ENCODE measurements at regions not wholly inside any gene's neighbourhood (a gene's known extent, or its start where the extent isn't known, plus 50 kb on each side); places are given as distances from the start of the nearest gene placed in this dataset.

- no peaks in the 10 kb centered on the region for H3K27me3 Mint-ChIP-seq (ENCODE audit: insufficient read depth, unreplicated experiment)
- intact Hi-C loops (cut with micrococcal nuclease; ENCODE audit: unreplicated experiment): no loop called here
- no peaks in the 10 kb centered on the region for H3K36me3 Mint-ChIP-seq (ENCODE audit: insufficient read depth, unreplicated experiment)
- no peak overlapping the region for H3K27ac Mint-ChIP-seq (ENCODE audit: unreplicated experiment)
- no peaks in the 10 kb centered on the region for H3K4me1 ChIP-seq
- no peak for TF ChIP-seq CTCF (IDR thresholded peaks at IDR 0.05; ENCODE audit: insufficient read depth in 1 of 2, low read depth in 1 of 2, low read length in 1 of 2, severe bottlenecking in 1 of 2, unreplicated experiment in 1 of 2)
- no peaks in the 10 kb centered on the region for H3K9me3 ChIP-seq
- no peaks in the 10 kb centered on the region for H3K4me1 Mint-ChIP-seq (ENCODE audit: low read depth, unreplicated experiment)
- no TSS peak for BruUV-seq (replicated peaks)
- no peaks in the 10 kb centered on the region for H3K36me3 ChIP-seq (ENCODE audit: control insufficient read depth, insufficient read depth, low read length)
- H3K4me3 Mint-ChIP-seq (ENCODE audit: unreplicated experiment): no peak overlapping the region
- ChIA-PET CTCF (no interaction called here), POLR2A (no interaction called here)
- no peak for DNase-seq
- H3K4me3 ChIP-seq (ENCODE audit: low read depth, low read length): no peak overlapping the region
- H3K9me3 Mint-ChIP-seq (ENCODE audit: unreplicated experiment): no peaks in the 10 kb centered on the region
- no peaks in the 10 kb centered on the region for H3K27me3 ChIP-seq (replicated peaks; ENCODE audit: control insufficient read depth, insufficient read depth, low read length)
Observed at GRCh38 chr1:81345110-81345509, 455.6 kb upstream of the ADGRL2 start.

DNA sequence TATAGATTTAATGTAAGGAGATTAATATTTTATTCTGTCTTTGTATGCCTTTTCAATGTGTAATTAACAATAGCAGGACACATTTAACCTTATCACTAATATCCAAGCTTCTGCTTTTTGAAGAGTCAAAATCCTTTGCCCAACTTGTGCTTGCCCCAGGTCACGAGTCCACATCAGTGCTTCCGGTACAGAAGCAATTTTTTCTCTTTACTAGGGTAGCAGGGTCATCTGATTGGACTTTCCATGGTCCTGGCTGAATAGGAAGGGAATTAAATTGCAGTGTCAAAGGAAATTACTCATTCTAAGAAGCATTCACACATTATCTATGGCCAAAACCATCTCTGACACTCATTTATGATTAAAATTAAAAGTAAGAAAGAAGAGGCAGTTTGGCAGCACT, 460.5 kb upstream of the ADGRL2 start:
- ChIA-PET CTCF (no interaction called here), POLR2A (no interaction called here)
- no peaks in the 10 kb centered on the region for H3K9me3 Mint-ChIP-seq (ENCODE audit: unreplicated experiment)
- H3K4me1 ChIP-seq: no peaks in the 10 kb centered on the region
- intact Hi-C loops (cut with micrococcal nuclease; ENCODE audit: unreplicated experiment): no loop called here
- no peaks in the 10 kb centered on the region for H3K27me3 Mint-ChIP-seq (ENCODE audit: insufficient read depth, unreplicated experiment)
- no peak overlapping the region for H3K4me3 Mint-ChIP-seq (ENCODE audit: unreplicated experiment)
- no peaks in the 10 kb centered on the region for H3K9me3 ChIP-seq
- H3K4me3 ChIP-seq (ENCODE audit: low read depth, low read length): no peak overlapping the region
- no peaks in the 10 kb centered on the region for H3K36me3 ChIP-seq (ENCODE audit: control insufficient read depth, insufficient read depth, low read length)
- no peaks in the 10 kb centered on the region for H3K36me3 Mint-ChIP-seq (ENCODE audit: insufficient read depth, unreplicated experiment)
- no peak for DNase-seq
- no TSS peak for BruUV-seq (replicated peaks)
- TF ChIP-seq CTCF (IDR thresholded peaks at IDR 0.05; ENCODE audit: insufficient read depth in 1 of 2, low read depth in 1 of 2, low read length in 1 of 2, severe bottlenecking in 1 of 2, unreplicated experiment in 1 of 2): no peak
- H3K4me1 Mint-ChIP-seq (ENCODE audit: low read depth, unreplicated experiment): no peaks in the 10 kb centered on the region
- H3K27ac Mint-ChIP-seq (ENCODE audit: unreplicated experiment): no peak overlapping the region
- H3K27me3 ChIP-seq (replicated peaks; ENCODE audit: control insufficient read depth, insufficient read depth, low read length): no peaks in the 10 kb centered on the region

GRCh38 chr1:81337226-81337625, 463.5 kb upstream of the ADGRL2 start:
- Histone ChIP-seq H3K9me3 (no peaks in the 10 kb centered on the region), H3K27me3 (replicated peaks; ENCODE audit: control insufficient read depth, insufficient read depth, low read length) (no peaks in the 10 kb centered on the region), H3K4me1 (no peaks in the 10 kb centered on the region), H3K4me3 (ENCODE audit: low read depth, low read length) (no peak overlapping the region), H3K36me3 (ENCODE audit: control insufficient read depth, insufficient read depth, low read length) (no peaks in the 10 kb centered on the region)
- Mint-ChIP-seq H3K27ac (ENCODE audit: unreplicated experiment) (no peak overlapping the region), H3K27me3 (ENCODE audit: insufficient read depth, unreplicated experiment) (no peaks in the 10 kb centered on the region), H3K9me3 (ENCODE audit: unreplicated experiment) (no peaks in the 10 kb centered on the region), H3K4me3 (ENCODE audit: unreplicated experiment) (no peak overlapping the region), H3K4me1 (ENCODE audit: low read depth, unreplicated experiment) (no peaks in the 10 kb centered on the region), H3K36me3 (ENCODE audit: insufficient read depth, unreplicated experiment) (no peaks in the 10 kb centered on the region)
- ChIA-PET POLR2A (no interaction called here), CTCF (no interaction called here)
- intact Hi-C loops (cut with micrococcal nuclease; ENCODE audit: unreplicated experiment): no loop called here
- BruUV-seq (replicated peaks): no TSS peak
- DNase-seq: no peak
- TF ChIP-seq CTCF (IDR thresholded peaks at IDR 0.05; ENCODE audit: insufficient read depth in 1 of 2, low read depth in 1 of 2, low read length in 1 of 2, severe bottlenecking in 1 of 2, unreplicated experiment in 1 of 2): no peak

Measured in Caco-2 (cell line).